GM18951 (cell line): ENCODE measurements at regions not wholly inside any gene's neighbourhood (a gene's known extent, or its start where the extent isn't known, plus 50 kb on each side); places are given as distances from the start of the nearest gene placed in this dataset.

Experiments
- POLR2A ChIP-seq: IDR thresholded peaks from 4 replicates; pipeline ENCODE4 v1.6.1; 2011; ENCODE audit warnings: mild to moderate bottlenecking; ENCODE audit not compliant: insufficient read length, insufficient read depth; ENCODE audit errors: extremely low read depth
- in situ Hi-C: fragments of 300-500 bp; cut with MboI; formaldehyde crosslinking; loops from one replicate; pipeline ENCODE4 v1.12.0; 2022; ENCODE audit warnings: low sequenced_read_pairs, mixed read lengths, inconsistent platforms; ENCODE audit not compliant: unreplicated experiment

- in situ Hi-C loops, result no loop called here
These were observed 127.0 kb upstream of the IPO5 start for GRCh38 chr13:97826421-97827012.

DNA sequence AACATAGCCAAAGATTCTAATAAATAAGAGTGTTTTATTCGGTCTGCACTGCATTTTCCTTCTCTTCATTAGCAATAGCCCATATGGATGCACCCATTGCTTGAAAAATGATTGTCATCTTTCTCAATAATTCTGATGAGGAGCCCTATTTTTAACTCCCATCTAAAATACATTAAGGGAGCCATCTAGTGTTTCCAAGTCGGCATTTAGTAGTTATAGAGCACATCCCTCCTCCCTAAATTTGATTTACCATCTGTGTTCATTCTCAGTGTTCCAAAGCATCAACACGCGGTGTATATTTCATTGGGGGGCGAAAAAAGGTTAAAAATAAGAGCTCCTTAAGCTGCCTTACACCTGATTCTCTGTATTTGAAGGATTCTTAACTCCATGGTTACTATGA lies 119.2 kb upstream of the IPO5 start:
- in situ Hi-C loops, result no loop called here

More at GRCh38 chr13:97826421-97827012, 127.0 kb upstream of the IPO5 start:
- TF ChIP-seq POLR2A, result no peak

DNA sequence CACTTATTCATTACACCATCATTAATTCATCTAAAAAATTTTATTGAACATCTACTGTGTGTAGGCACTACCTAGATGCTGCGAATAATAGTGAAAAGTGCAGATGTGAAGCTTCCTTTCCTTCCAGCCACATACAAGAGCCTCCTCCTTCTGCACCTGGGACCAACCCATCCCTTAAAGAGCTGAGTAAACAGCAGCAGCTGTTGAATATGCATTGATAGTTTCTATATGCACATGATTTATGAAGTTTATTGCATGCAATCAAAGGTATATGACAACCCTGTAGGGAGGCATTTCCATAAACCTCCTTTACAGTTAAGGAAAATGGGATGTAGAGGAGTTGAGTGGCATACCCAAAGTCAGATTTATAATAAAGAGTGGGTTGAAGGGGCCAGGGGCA lies 110.3 kb upstream of the IPO5 start:
- in situ Hi-C loops, result no loop called here
- TF ChIP-seq POLR2A, result no peak

More for the DNA sequence above, 119.2 kb upstream of the IPO5 start:
- TF ChIP-seq POLR2A, result no peak

DNA sequence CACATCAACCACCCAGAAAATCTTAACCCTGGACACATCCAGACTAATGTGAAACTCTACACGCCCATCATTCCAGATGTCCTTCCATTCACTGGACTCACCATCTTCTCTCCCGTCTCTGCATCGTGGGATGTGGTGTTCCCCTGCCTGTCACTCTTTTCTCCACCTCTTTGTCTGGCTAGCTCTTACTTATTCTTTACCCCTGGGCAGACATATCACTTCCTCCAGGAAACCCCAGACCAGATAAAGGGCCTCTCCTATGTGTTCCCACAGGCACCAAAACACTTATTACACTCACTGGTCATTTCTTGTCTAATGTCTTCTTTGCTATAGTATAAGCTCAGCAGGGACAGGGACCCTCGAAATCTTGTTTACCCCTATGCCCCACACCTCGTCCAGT lies 109.3 kb upstream of the IPO5 start:
- in situ Hi-C loops, result no loop called here
- TF ChIP-seq POLR2A, result no peak

GRCh38 chr13:97848886-97849285 lies 104.6 kb upstream of the IPO5 start:
- TF ChIP-seq POLR2A, result no peak
- in situ Hi-C loops, result no loop called here

DNA sequence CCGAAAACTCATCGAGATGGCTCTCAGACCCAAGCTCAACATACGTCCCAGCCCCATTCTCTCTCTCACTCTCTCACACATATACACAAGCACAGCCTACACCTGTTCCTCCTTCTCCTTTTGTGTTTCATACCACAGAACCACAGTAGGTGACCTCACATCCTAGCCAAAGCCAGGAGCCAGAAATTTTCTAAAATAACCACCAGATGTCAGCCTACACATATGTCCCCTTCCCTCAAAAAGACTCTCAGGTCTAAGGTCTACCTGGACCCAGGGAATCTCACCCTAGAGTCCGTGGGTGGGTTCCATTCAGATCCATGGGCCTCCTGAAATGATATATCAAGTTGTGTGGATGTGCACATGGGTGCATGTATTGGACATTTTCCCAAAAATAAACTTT lies 104.2 kb upstream of the IPO5 start:
- no peak for TF ChIP-seq POLR2A
- in situ Hi-C loops, result no loop called here

DNA sequence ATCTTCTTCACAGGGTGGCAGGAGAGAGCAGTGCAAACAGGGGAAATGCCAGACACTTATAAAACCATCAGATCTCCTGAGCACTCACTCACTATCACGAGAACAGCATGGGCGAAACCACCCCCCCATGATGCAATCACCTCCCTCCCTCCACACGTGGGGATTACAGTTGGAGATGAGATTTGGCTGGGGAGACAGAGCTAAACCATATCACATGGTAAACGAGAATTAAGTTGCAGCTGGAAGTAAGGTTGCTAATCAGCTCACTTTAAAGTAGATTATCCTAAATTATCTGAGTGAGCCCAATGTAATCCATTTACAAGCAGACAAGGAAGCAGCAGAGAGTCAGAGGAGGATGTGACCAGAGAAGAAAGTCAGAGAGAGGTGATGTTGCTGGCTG lies 102.2 kb upstream of the IPO5 start:
- no peak for TF ChIP-seq POLR2A
- in situ Hi-C loops, result loop anchor here (10.0 to 25.0 kb wide), 3 partner anchors 54 to 986 kb away; no protein-coding TSS in a partner anchor

- no peak for TF ChIP-seq POLR2A
- in situ Hi-C loops, result loop anchor here (10.0 to 25.0 kb wide), 3 partner anchors 52 to 985 kb away; no protein-coding TSS in a partner anchor
These were observed 101.1 kb upstream of the IPO5 start for GRCh38 chr13:97852181-97852874.

DNA sequence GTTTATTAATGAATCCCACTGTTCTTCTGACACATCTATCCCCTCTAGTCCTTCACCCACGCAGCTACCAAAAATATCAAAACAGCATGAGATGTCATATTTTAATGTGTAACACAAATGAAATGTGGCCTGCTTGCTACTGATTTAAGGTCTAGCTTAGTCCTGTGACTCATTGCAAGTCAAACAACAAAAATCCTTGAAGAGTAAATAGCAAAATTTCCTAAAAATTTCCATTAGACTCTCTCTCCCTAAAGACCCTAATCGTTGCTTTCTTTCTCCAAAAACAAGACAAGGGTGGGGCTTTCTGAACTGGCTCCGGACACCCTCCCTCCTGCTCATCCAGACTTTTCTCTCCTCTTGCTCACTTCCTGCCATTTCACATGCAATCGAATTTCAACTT lies 99.9 kb upstream of the IPO5 start:
- in situ Hi-C loops, result loop anchor here (10.0 to 25.0 kb wide), 3 partner anchors 51 to 984 kb away; no protein-coding TSS in a partner anchor

DNA sequence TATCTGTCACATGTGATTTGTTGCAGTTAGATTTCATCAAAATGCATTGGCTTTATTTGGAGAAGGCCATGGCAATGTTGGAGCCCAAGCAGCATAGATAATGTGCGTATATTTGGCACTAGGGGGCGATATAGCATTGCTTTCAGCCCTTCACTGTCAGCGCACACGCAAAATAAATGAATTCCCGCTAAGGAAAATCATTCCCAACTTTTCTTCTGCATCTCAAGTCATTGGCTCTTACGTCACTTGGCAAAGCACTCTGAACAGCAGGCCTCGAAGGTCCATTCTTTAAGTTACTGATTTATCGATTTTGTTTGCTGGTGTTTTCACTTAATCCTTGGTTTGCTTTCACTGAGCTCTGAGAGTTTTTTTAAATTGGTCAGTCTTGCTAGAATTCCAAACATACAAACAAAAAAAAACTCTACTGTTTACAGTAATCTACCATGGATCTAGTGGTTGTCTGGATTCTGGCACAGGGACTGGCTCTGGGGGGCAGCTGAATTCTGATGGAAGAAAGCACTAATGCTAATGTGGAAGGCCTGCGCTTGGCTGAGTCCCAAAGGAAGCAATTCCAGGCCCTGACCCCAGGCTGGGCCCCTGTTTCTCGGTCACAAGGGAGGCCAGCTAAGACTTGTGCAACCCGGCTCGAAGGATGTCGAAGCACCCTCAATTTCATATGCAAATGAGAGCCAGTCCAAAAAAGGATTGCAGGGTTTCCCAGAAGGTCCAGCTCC lies 97.7 kb upstream of the IPO5 start:
- no peak for TF ChIP-seq POLR2A

More for the DNA sequence above, 99.9 kb upstream of the IPO5 start:
- TF ChIP-seq POLR2A, result no peak

DNA sequence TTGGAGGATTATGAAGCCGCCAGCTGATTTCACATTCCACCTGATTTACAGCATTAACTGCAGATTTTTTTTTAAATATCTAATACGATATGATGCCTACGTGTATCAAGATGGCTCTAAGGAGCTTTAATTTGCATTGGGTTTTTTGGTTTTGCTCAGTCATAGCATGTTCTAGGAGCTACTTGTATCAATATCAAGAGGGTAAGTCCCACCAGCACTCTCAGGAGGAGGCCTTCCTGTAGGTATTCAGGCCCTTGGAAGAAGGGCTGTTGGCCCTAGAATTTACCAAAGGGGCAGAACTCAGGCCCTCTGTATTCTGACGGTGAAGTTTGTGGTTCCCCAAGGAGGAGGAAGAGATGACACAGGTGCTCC lies 97.2 kb upstream of the IPO5 start:
- in situ Hi-C loops, result loop anchor here (10.0 to 25.0 kb wide), 3 partner anchors 49 to 981 kb away; no protein-coding TSS in a partner anchor
- no peak for TF ChIP-seq POLR2A

More for the DNA sequence above, 97.7 kb upstream of the IPO5 start:
- in situ Hi-C loops, result loop anchor here (10.0 to 25.0 kb wide), 3 partner anchors 49 to 982 kb away; no protein-coding TSS in a partner anchor

- in situ Hi-C loops, result loop anchor here (10.0 to 25.0 kb wide), 3 partner anchors 47 to 979 kb away; no protein-coding TSS in a partner anchor
These were observed 95.3 kb upstream of the IPO5 start for GRCh38 chr13:97858161-97858560.

GRCh38 chr13:97866346-97866745 lies 87.1 kb upstream of the IPO5 start:
- in situ Hi-C loops, result loop anchor here (25.0 kb wide), 2 partner anchors 546 to 971 kb away; no protein-coding TSS in a partner anchor
- no peak for TF ChIP-seq POLR2A

More at GRCh38 chr13:97858161-97858560, 95.3 kb upstream of the IPO5 start:
- TF ChIP-seq POLR2A, result no peak

DNA sequence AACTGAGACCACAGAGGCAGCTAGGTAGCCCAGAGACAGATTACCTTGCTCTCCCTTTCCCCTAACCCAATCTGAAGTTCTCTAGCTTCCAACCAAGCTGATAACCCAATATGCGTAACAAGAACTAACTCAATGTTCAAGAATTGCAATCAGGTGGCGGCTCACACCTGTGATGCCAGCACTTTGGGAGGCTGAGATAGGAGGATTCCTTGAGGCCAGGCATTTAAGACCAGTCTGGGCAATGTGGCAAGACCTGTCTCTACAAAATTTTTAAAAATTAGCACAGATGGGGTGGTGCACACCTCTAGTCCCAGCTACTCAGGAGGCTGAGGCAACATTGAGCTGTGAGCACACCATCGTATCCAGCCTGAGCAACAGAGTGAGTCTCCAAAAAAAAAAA lies 86.7 kb upstream of the IPO5 start:
- in situ Hi-C loops, result loop anchor here (25.0 kb wide), 2 partner anchors 546 to 971 kb away; no protein-coding TSS in a partner anchor
- no peak for TF ChIP-seq POLR2A
